T-cell (primary cell): ENCODE measurements at regions not wholly inside any gene's neighbourhood (a gene's known extent, or its start where the extent isn't known, plus 50 kb on each side); places are given as distances from the start of the nearest gene placed in this dataset.
"Not testable (repeated sequence)": the region's sequence is repeated elsewhere in the genome, so short reads cannot be mapped to it uniquely, and the experiment has no call there.

Experiments
- ATAC-seq, 4 experiments: fragments of 200-7000 bp in 3 of 4; fragments of 150-1000 bp in 1 of 4; cut with Tn5 transposase; replicated peaks in 1 of 4; 1 replicate in 3 of 4; 2 replicates in 1 of 4; pipeline ENCODE4 v1.10.0; 2021; ENCODE audit warnings: moderate library complexity in 3 of 4, mild to moderate bottlenecking in 2 of 4, moderate number of reproducible peaks in 1 of 4
- CTCF ChIA-PET, 2 donors: fragments of 300-600 bp; sonication (Branson Sonifier 250); formaldehyde crosslinking; loops; one replicate each; lab custom pipeline; 2022; ENCODE audit warnings: antibody characterized with exemption in 2 of 2; lab: Charles Lee
- POLR2A ChIA-PET, 2 donors: fragments of 300-600 bp; sonication (Branson Sonifier 250); formaldehyde crosslinking; loops; one replicate each; lab custom pipeline; 2022; ENCODE audit warnings: antibody characterized with exemption in 2 of 2; lab: Charles Lee
- DNase-seq, 35 experiments: peaks; one replicate each; pipeline versions ENCODE4 v3.0.0 to v3.0.0-alpha.2; 2013 to 2023
- H3K27ac ChIP-seq: one replicate; pipeline ENCODE4 v1.5.1; 2013; ENCODE audit warnings: low read length
- H3K27me3 ChIP-seq, 2 experiments: replicated peaks in 1 of 2; 1 replicate in 1 of 2; 2 replicates in 1 of 2; pipeline versions ENCODE4 v1.6.1 to v1.7.0; 2013; ENCODE audit warnings: low read length in 1 of 2, mixed read lengths in 1 of 2; ENCODE audit not compliant: control insufficient read depth in 2 of 2, insufficient read depth in 2 of 2; ENCODE audit errors: extremely low read depth in 1 of 2
- H3K36me3 ChIP-seq, 2 donors: 1 replicate in 1 of 2; 2 replicates in 1 of 2; pipeline versions ENCODE4 v1.6.1 to v1.7.0; 2013; ENCODE audit warnings: low read length in 1 of 2; ENCODE audit not compliant: control insufficient read depth in 2 of 2, insufficient read depth in 1 of 2; ENCODE audit errors: extremely low read depth in 1 of 2
- H3K4me1 ChIP-seq, 2 experiments: 1 replicate in 1 of 2; 2 replicates in 1 of 2; pipeline versions ENCODE4 v1.6.1 to v1.7.0; 2013; ENCODE audit warnings: low read length in 2 of 2, mixed read lengths in 1 of 2; ENCODE audit not compliant: insufficient read depth in 2 of 2, control insufficient read depth in 1 of 2; ENCODE audit errors: extremely low read depth in 1 of 2
- H3K4me3 ChIP-seq, 2 donors: 1 replicate in 1 of 2; 2 replicates in 1 of 2; pipeline versions ENCODE4 v1.5.1 to v1.7.0; 2013; ENCODE audit warnings: mild to moderate bottlenecking in 2 of 2, low read length in 1 of 2, moderate library complexity in 1 of 2; ENCODE audit not compliant: control insufficient read depth in 1 of 2; ENCODE audit errors: extremely low read depth in 1 of 2
- H3K9me3 ChIP-seq: 2 replicates; pipeline ENCODE4 v1.7.0; 2013
- H3K27ac Mint-ChIP-seq, 2 donors: one replicate each; pipeline ENCODE4 v1.8.0; 2020 to 2021; ENCODE audit warnings: mild to moderate bottlenecking in 2 of 2, mixed read lengths in 2 of 2
- H3K27me3 Mint-ChIP-seq, 2 donors: one replicate each; pipeline ENCODE4 v1.8.0; 2021 to 2022; ENCODE audit warnings: mixed read lengths in 2 of 2
- H3K36me3 Mint-ChIP-seq: one replicate; pipeline ENCODE4 v1.8.0; 2021; ENCODE audit warnings: mixed read lengths
- H3K4me1 Mint-ChIP-seq, 3 donors: one replicate each; pipeline ENCODE4 v1.8.0; 2020 to 2022; ENCODE audit warnings: mixed read lengths in 3 of 3, mild to moderate bottlenecking in 1 of 3
- H3K4me3 Mint-ChIP-seq, 3 donors: one replicate each; pipeline ENCODE4 v1.8.0; 2020 to 2022; ENCODE audit warnings: mild to moderate bottlenecking in 3 of 3, mixed read lengths in 3 of 3, moderate library complexity in 3 of 3
- H3K9me3 Mint-ChIP-seq, 3 donors: one replicate each; pipeline ENCODE4 v1.8.0; 2020 to 2022; ENCODE audit warnings: mixed read lengths in 3 of 3
- WGBS: methylation state at CpG from one replicate; pipeline ENCODE4 v1.1.5; 2013; ENCODE audit warnings: missing lambda C conversion rate; ENCODE audit not compliant: insufficient coverage; 5-methylcytosine and 5-hydroxymethylcytosine counted together

- H3K4me1 ChIP-seq = no peaks in the 10 kb centered on the region
- no peak for DNase-seq
- Mint-ChIP-seq H3K27me3 (peaks cover 0 to 4% of the 10 kb centered on the region in 2 donors), H3K9me3 (no peaks in the 10 kb centered on the region), H3K4me1 (no peaks in the 10 kb centered on the region), H3K4me3 (no peak overlapping the region), H3K27ac (no peak overlapping the region), H3K36me3 (no peaks in the 10 kb centered on the region)
- WGBS = no CpG with 5 or more reads among the region's 3 CpGs
- no peak overlapping the region for H3K27ac ChIP-seq
- H3K27me3 ChIP-seq = no peaks in the 10 kb centered on the region
- no peak overlapping the region for H3K4me3 ChIP-seq
- CTCF ChIA-PET = no interaction called here
- POLR2A ChIA-PET = interaction anchor here in 1 of 2 donors (0.6 kb wide), 1 partner anchor 213 kb away, joined by 8 read pairs; no protein-coding TSS in a partner anchor
- H3K9me3 ChIP-seq = no peaks in the 10 kb centered on the region
- no peaks in the 10 kb centered on the region for H3K36me3 ChIP-seq
- ATAC-seq = no peak
Observed at GRCh38 chr2:212893216-212893615, 258.2 kb downstream of the IKZF2 start.

- H3K4me3 Mint-ChIP-seq = no peak overlapping the region
- no peaks in the 10 kb centered on the region for H3K9me3 ChIP-seq
- no peaks in the 10 kb centered on the region for H3K4me1 Mint-ChIP-seq
- no peaks in the 10 kb centered on the region for H3K4me1 ChIP-seq
- no peak overlapping the region for H3K27ac ChIP-seq
- peaks cover 0 to 4% of the 10 kb centered on the region in 2 donors for H3K27me3 Mint-ChIP-seq
- DNase-seq (peak in 1 of 35 experiments; percentile 14), ATAC-seq (no peak)
- CTCF ChIA-PET = interaction anchor here in 1 of 2 donors (0.7 to 1.0 kb wide), 2 partner anchors 115 to 260 kb away, joined by 3 to 5 read pairs; no protein-coding TSS in a partner anchor
- H3K4me3 ChIP-seq = no peak overlapping the region
- WGBS = no CpG with 5 or more reads among the region's 3 CpGs
- no peaks in the 10 kb centered on the region for H3K36me3 ChIP-seq
- POLR2A ChIA-PET = interaction anchor here (0.6 kb wide), 2 partner anchors 242 to 258 kb away, joined by 3 to 4 read pairs; no protein-coding TSS in a partner anchor
- H3K27ac Mint-ChIP-seq = no peak overlapping the region
- no peaks in the 10 kb centered on the region for H3K9me3 Mint-ChIP-seq
- no peaks in the 10 kb centered on the region for H3K36me3 Mint-ChIP-seq
- H3K27me3 ChIP-seq = no peaks in the 10 kb centered on the region
Observed at GRCh38 chr2:212892193-212892592, 259.2 kb downstream of the IKZF2 start.

- WGBS = 63% methylated on average over 1 of the region's 2 CpGs
- no peaks in the 10 kb centered on the region for H3K4me1 Mint-ChIP-seq
- Histone ChIP-seq H3K27ac (no peak overlapping the region), H3K4me1 (no peaks in the 10 kb centered on the region), H3K36me3 (no peaks in the 10 kb centered on the region), H3K4me3 (no peak overlapping the region), H3K27me3 (no peaks in the 10 kb centered on the region), H3K9me3 (peaks cover 3% of the 10 kb centered on the region)
- CTCF ChIA-PET = interaction anchor here in 1 of 2 donors (1.0 kb wide), 1 partner anchor 114 kb away, joined by 5 read pairs; no protein-coding TSS in a partner anchor
- POLR2A ChIA-PET = interaction anchor here in 1 of 2 donors (0.6 kb wide), 1 partner anchor 243 kb away, joined by 3 read pairs; no protein-coding TSS in a partner anchor
- ATAC-seq (no peak), DNase-seq (no peak)
- H3K27ac Mint-ChIP-seq = no peak overlapping the region
- no peaks in the 10 kb centered on the region for H3K36me3 Mint-ChIP-seq
- peaks cover 2 to 4% (median 3%) of the 10 kb centered on the region in 3 donors for H3K9me3 Mint-ChIP-seq
- H3K4me3 Mint-ChIP-seq = no peak overlapping the region
- peaks cover 0 to 4% of the 10 kb centered on the region in 2 donors for H3K27me3 Mint-ChIP-seq
Observed at GRCh38 chr2:212891580-212891979, 259.8 kb downstream of the IKZF2 start.

- no peak for DNase-seq
Observed at GRCh38 chr2:212882626-212883025, 268.8 kb downstream of the IKZF2 start.

GRCh38 chr2:212876556-212876955 lies 274.9 kb downstream of the IKZF2 start:
- DNase-seq, H3K27me3 ChIP-seq, POLR2A ChIA-PET, H3K27me3 Mint-ChIP-seq, ATAC-seq, H3K4me3 ChIP-seq, H3K27ac Mint-ChIP-seq, H3K9me3 ChIP-seq, H3K27ac ChIP-seq, H3K36me3 ChIP-seq, H3K36me3 Mint-ChIP-seq, CTCF ChIA-PET: not testable (repeated sequence)
- H3K9me3 Mint-ChIP-seq = peaks cover 4 to 18% (median 6%) of the 10 kb centered on the region in 3 donors
- WGBS = no CpG with 5 or more reads among the region's 6 CpGs
- H3K4me1 Mint-ChIP-seq = peaks cover 2 to 17% (median 11%) of the 10 kb centered on the region in 3 donors
- H3K4me1 ChIP-seq = peaks cover 0 to 15% of the 10 kb centered on the region in 2 experiments
- peak overlapping the region in 1 of 3 donors; percentile 32 for H3K4me3 Mint-ChIP-seq

More at GRCh38 chr2:212882626-212883025, 268.8 kb downstream of the IKZF2 start:
- WGBS = no CpG with 5 or more reads among the region's 2 CpGs
- H3K36me3 ChIP-seq = no peaks in the 10 kb centered on the region
- CTCF ChIA-PET = no interaction called here
- ATAC-seq = no peak
- no peak overlapping the region for H3K27ac ChIP-seq
- no peak overlapping the region for H3K4me3 ChIP-seq
- H3K36me3 Mint-ChIP-seq = no peaks in the 10 kb centered on the region
- no peak overlapping the region for H3K27ac Mint-ChIP-seq
- H3K4me1 ChIP-seq = peaks cover 0 to 2% of the 10 kb centered on the region in 2 experiments
- H3K9me3 ChIP-seq = peaks cover 3% of the 10 kb centered on the region
- H3K4me3 Mint-ChIP-seq = no peak overlapping the region
- no peaks in the 10 kb centered on the region for H3K27me3 ChIP-seq
- H3K27me3 Mint-ChIP-seq = no peaks in the 10 kb centered on the region
- peaks cover 5 to 11% (median 5%) of the 10 kb centered on the region in 3 donors for H3K4me1 Mint-ChIP-seq
- H3K9me3 Mint-ChIP-seq = peaks cover 20 to 44% (median 30%) of the 10 kb centered on the region in 3 donors
- POLR2A ChIA-PET = no interaction called here

GRCh38 chr2:212875950-212876349 lies 275.5 kb downstream of the IKZF2 start:
- ATAC-seq, H3K27me3 ChIP-seq, H3K36me3 Mint-ChIP-seq, H3K4me3 ChIP-seq, H3K27ac Mint-ChIP-seq, CTCF ChIA-PET, H3K9me3 ChIP-seq, H3K27ac ChIP-seq, H3K36me3 ChIP-seq, DNase-seq, H3K27me3 Mint-ChIP-seq: not testable (repeated sequence)
- 73% methylated on average over 2 of the region's 5 CpGs for WGBS
- Mint-ChIP-seq H3K4me3 (peak overlapping the region in 1 of 3 donors; percentile 32), H3K9me3 (peaks cover 4 to 18% (median 6%) of the 10 kb centered on the region in 3 donors), H3K4me1 (peaks cover 2 to 17% (median 11%) of the 10 kb centered on the region in 3 donors)
- POLR2A ChIA-PET = interaction anchor here in 1 of 2 donors (0.5 kb wide), 1 partner anchor 93 kb away, joined by 3 read pairs; no protein-coding TSS in a partner anchor
- peaks cover 0 to 15% of the 10 kb centered on the region in 2 experiments for H3K4me1 ChIP-seq
